Endothelial cell (in vitro differentiated cells): ENCODE measurements at regions not wholly inside any gene's neighbourhood (a gene's known extent, or its start where the extent isn't known, plus 50 kb on each side); places are given as distances from the start of the nearest gene placed in this dataset.
"Not testable (repeated sequence)": the region's sequence is repeated elsewhere in the genome, so short reads cannot be mapped to it uniquely, and the experiment has no call there.

ENCODE experiments used
- DNase-seq: peaks from one replicate; pipeline ENCODE4 v3.0.0; 2021; ENCODE audit warnings: low spot score
- H3K27ac Mint-ChIP-seq: one replicate; pipeline ENCODE4 v1.8.0; 2021; ENCODE audit warnings: mixed read lengths, inconsistent platforms; ENCODE audit not compliant: unreplicated experiment
- H3K27me3 Mint-ChIP-seq: one replicate; pipeline ENCODE4 v1.8.0; 2021; ENCODE audit warnings: mild to moderate bottlenecking, moderate library complexity, mixed read lengths, inconsistent platforms; ENCODE audit not compliant: unreplicated experiment
- H3K36me3 Mint-ChIP-seq: one replicate; pipeline ENCODE4 v1.8.0; 2021; ENCODE audit warnings: mild to moderate bottlenecking, low read depth, mixed read lengths, inconsistent platforms; ENCODE audit not compliant: unreplicated experiment
- H3K4me1 Mint-ChIP-seq: one replicate; pipeline ENCODE4 v1.8.0; 2021; ENCODE audit warnings: mild to moderate bottlenecking, mixed read lengths, inconsistent platforms; ENCODE audit not compliant: unreplicated experiment
- H3K4me3 Mint-ChIP-seq: one replicate; pipeline ENCODE4 v1.8.0; 2021; ENCODE audit warnings: mild to moderate bottlenecking, mixed read lengths, inconsistent platforms; ENCODE audit not compliant: unreplicated experiment
- H3K9me3 Mint-ChIP-seq: one replicate; pipeline ENCODE4 v1.8.0; 2021; ENCODE audit warnings: mixed read lengths, inconsistent platforms; ENCODE audit not compliant: unreplicated experiment
- TF ChIP-seq, protein P1 (sequence below): fragments of 200-600 bp; sonication (generic); IDR thresholded peaks from one replicate; pipeline ENCODE4 v1.5.0; 2021; ENCODE audit warnings: antibody characterized with exemption; ENCODE audit not compliant: unreplicated experiment

DNA sequence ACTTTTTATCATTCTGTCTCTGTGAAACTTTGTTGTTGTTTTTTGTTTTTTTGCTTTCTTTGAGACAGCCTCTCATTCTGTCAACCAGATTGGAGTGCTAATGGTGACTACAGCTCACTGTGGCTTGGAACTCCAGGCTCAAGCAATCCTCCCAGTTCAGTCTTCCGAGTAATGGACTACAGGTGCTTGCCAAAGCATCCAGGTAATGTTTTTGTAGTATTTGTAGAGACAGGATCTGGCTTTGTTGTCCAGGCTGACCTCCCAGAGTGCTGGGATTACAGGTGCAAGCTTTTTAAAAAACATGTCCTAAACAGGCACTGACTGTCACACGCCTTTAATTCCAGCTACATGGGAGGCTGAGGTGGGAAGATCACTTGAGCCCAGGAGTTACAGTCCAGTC is 235.1 kb downstream of the MEF2C start:
- TF ChIP-seq, protein P1, sequence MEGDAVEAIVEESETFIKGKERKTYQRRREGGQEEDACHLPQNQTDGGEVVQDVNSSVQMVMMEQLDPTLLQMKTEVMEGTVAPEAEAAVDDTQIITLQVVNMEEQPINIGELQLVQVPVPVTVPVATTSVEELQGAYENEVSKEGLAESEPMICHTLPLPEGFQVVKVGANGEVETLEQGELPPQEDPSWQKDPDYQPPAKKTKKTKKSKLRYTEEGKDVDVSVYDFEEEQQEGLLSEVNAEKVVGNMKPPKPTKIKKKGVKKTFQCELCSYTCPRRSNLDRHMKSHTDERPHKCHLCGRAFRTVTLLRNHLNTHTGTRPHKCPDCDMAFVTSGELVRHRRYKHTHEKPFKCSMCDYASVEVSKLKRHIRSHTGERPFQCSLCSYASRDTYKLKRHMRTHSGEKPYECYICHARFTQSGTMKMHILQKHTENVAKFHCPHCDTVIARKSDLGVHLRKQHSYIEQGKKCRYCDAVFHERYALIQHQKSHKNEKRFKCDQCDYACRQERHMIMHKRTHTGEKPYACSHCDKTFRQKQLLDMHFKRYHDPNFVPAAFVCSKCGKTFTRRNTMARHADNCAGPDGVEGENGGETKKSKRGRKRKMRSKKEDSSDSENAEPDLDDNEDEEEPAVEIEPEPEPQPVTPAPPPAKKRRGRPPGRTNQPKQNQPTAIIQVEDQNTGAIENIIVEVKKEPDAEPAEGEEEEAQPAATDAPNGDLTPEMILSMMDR: no peak
- Mint-ChIP-seq H3K27ac (no peak overlapping the region), H3K4me3 (no peak overlapping the region), H3K27me3 (no peaks in the 10 kb centered on the region), H3K36me3 (no peaks in the 10 kb centered on the region), H3K9me3 (no peaks in the 10 kb centered on the region), H3K4me1 (no peaks in the 10 kb centered on the region)
- DNase-seq: no peak

DNA sequence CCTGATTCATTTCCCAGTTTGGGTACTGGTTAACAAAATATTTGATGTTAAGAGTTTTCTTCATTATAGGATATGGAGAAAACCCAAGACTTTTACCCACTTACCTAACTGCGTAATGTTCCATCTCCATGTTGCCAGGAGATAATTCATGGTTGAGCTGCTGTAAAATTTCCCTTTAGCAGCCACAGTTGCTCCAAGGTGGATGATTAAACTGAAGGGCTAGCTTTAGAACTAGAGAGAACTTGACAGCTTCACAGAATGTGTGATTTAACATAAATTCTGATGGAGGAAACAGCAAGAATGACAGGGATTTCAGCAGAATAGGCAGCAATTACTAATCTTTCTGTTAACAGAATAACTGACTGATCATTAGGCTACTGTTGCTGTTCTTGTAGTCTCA is 236.1 kb downstream of the MEF2C start:
- DNase-seq: no peak
- Mint-ChIP-seq H3K4me1 (no peaks in the 10 kb centered on the region), H3K27me3 (no peaks in the 10 kb centered on the region), H3K4me3 (no peak overlapping the region), H3K36me3 (no peaks in the 10 kb centered on the region), H3K27ac (no peak overlapping the region), H3K9me3 (no peaks in the 10 kb centered on the region)
- TF ChIP-seq, protein P1: no peak

DNA sequence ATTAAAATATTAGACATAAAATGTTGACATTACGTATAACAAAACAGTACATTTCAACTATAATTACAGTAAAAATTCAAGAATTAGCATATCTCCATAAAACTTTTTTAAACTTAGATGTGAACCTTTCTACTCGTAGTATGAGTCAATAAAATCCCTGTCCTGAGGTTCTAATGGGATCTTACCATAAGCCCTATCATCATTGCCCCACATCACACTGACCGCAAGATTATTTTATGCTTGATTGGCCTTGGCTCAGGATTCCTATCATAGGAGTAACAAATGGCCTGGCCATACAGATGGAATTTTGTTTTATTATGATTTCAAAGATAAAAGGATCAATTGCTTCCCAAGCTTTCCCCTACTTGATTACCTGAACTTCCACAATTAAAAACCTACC is 238.3 kb downstream of the MEF2C start:
- TF ChIP-seq, protein P1: no peak
- H3K9me3 Mint-ChIP-seq: no peaks in the 10 kb centered on the region
- no peak overlapping the region for H3K4me3 Mint-ChIP-seq
- no peaks in the 10 kb centered on the region for H3K36me3 Mint-ChIP-seq
- no peaks in the 10 kb centered on the region for H3K27me3 Mint-ChIP-seq
- H3K27ac Mint-ChIP-seq: no peak overlapping the region
- DNase-seq: no peak
- no peaks in the 10 kb centered on the region for H3K4me1 Mint-ChIP-seq

DNA sequence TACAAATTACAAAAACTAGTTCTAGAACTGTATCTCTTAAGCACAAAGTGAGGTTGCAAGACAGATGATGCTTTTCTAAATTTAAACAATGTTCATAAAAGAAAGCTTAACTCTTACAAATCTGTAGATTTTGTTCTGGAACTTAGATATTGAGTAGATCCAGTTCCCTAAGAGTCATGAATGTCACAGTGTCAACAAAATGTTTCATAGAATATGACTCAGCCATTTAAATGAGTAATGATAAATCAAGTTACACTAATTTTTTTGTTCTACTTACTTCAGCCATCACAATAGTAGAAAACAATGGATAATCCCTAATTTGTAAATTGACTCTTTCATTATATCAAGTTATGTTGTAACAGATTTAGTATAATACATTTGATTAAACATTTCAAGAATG is 239.7 kb downstream of the MEF2C start:
- Mint-ChIP-seq H3K27me3 (no peaks in the 10 kb centered on the region), H3K4me1 (no peaks in the 10 kb centered on the region), H3K4me3 (no peak overlapping the region), H3K9me3 (no peaks in the 10 kb centered on the region), H3K36me3 (no peaks in the 10 kb centered on the region), H3K27ac (no peak overlapping the region)
- DNase-seq: no peak
- TF ChIP-seq, protein P1: no peak

DNA sequence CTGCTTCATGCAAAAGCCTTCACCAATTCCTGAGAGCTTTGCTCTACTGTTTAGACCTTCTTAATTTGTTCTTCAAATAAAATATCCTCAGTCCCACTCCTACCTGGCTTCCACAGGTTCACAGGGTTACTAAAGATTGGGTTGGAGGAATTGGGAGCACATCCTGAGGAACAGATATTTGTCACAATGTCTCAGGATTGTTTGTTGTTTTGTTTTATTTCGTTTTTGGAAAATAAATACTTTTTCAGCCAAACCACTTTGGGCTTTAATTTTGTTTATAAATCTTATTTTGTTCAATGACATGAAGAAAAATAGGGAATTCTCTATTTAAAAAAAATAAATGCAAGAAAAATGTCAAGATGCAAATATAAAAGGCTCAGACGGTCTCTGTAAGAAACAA is 249.0 kb downstream of the MEF2C start:
- Mint-ChIP-seq H3K36me3 (no peaks in the 10 kb centered on the region), H3K4me1 (no peaks in the 10 kb centered on the region), H3K27me3 (no peaks in the 10 kb centered on the region), H3K27ac (no peak overlapping the region), H3K4me3 (no peak overlapping the region), H3K9me3 (no peaks in the 10 kb centered on the region)
- DNase-seq: no peak
- TF ChIP-seq, protein P1: no peak

DNA sequence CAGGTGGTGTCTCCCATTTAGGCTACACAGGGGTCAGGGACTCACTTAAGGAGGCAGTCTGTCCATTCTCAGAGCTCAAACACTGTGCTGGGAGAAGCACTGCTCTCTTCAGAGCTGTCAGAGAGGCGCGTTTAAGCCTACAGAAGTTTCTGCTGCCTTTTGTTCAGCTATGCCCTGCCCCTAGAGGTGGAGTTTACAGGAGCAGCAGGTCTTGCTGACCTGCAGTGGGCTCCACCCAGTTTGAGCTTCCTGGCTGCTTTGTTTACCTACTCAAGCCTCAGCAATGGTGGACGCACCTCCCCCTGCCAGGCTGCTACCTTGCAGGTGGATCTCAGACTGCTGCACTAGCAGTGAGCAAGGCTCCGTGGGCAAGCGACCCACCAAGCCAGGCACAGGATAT is 260.1 kb downstream of the MEF2C start:
- H3K27ac Mint-ChIP-seq, H3K4me1 Mint-ChIP-seq: not testable (repeated sequence)

DNA sequence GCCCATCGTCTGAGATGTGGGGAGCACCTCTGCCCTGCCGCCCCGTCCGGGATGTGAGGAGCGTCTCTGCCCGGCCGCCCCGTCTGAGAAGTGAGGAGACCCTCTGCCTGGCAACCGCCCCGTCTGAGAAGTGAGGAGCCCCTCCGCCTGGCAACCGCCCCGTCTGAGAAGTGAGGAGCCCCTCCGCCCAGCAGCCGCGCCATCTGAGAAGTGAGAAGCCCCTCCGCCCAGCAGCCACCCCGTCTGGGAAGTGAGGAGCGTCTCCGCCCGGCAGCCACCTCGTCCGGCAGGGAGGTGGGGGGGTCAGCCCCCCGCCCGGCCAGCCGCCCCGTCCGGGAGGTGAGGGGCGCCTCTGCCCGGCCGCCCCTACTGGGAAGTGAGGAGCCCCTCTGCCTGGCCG is 267.2 kb downstream of the MEF2C start:
- H3K36me3 Mint-ChIP-seq, DNase-seq, H3K4me1 Mint-ChIP-seq, H3K27ac Mint-ChIP-seq, H3K27me3 Mint-ChIP-seq, H3K4me3 Mint-ChIP-seq, H3K9me3 Mint-ChIP-seq: not testable (repeated sequence)

More for the DNA sequence above, 260.1 kb downstream of the MEF2C start:
- H3K27me3 Mint-ChIP-seq, H3K36me3 Mint-ChIP-seq, H3K4me3 Mint-ChIP-seq, H3K9me3 Mint-ChIP-seq, DNase-seq: not testable (repeated sequence)
